Astrocyte of the cerebellum (primary cell): ENCODE measurements at regions not wholly inside any gene's neighbourhood (a gene's known extent, or its start where the extent isn't known, plus 50 kb on each side); places are given as distances from the start of the nearest gene placed in this dataset.

Source experiments
- DNase-seq: peaks from one replicate; pipeline ENCODE4 v3.0.0-alpha.2; 2011; ENCODE audit warnings: low read depth
- H3K4me3 ChIP-seq: 2 replicates; pipeline ENCODE4 v1.5.1; 2011; ENCODE audit warnings: mild to moderate bottlenecking, low read depth, low read length, moderate library complexity
- CTCF ChIP-seq: IDR thresholded peaks from 2 replicates; pipeline ENCODE4 v1.5.1; 2012; ENCODE audit warnings: low read length, low read depth, moderate library complexity, mild to moderate bottlenecking; ENCODE audit errors: missing control alignments
- in situ Hi-C: cut with HindIII; loops from 2 replicates; pipeline ENCODE4 v1.10.0; 2017; ENCODE audit warnings: low sequenced_read_pairs

GRCh38 chr12:125573271-125573670 is 508.0 kb downstream of the AACS start:
- DNase-seq, result no peak
- TF ChIP-seq CTCF, result no peak
- no peak overlapping the region for H3K4me3 ChIP-seq
- in situ Hi-C loops, result no loop called here

GRCh38 chr12:125577334-125577733 is 512.1 kb downstream of the AACS start:
- no peak for DNase-seq
- no peak for TF ChIP-seq CTCF
- H3K4me3 ChIP-seq, result no peak overlapping the region
- in situ Hi-C loops, result no loop called here

- DNase-seq, result no peak
- in situ Hi-C loops, result no loop called here
- no peak for TF ChIP-seq CTCF
- H3K4me3 ChIP-seq, result no peak overlapping the region
These were observed 514.7 kb downstream of the AACS start for GRCh38 chr12:125579916-125580315.

- TF ChIP-seq CTCF, result no peak
- H3K4me3 ChIP-seq, result no peak overlapping the region
- no peak for DNase-seq
- in situ Hi-C loops, result no loop called here
These were observed 517.8 kb downstream of the AACS start for GRCh38 chr12:125583071-125583470.

GRCh38 chr12:125586441-125586840 is 521.2 kb downstream of the AACS start:
- DNase-seq, result no peak
- TF ChIP-seq CTCF, result no peak
- in situ Hi-C loops, result no loop called here
- no peak overlapping the region for H3K4me3 ChIP-seq

- no peak for TF ChIP-seq CTCF
These were observed 528.0 kb downstream of the AACS start for GRCh38 chr12:125593269-125593668.

GRCh38 chr12:125604976-125605375 is 539.7 kb downstream of the AACS start:
- no peak overlapping the region for H3K4me3 ChIP-seq
- TF ChIP-seq CTCF, result no peak
- no peak for DNase-seq
- in situ Hi-C loops, result no loop called here

More at GRCh38 chr12:125593269-125593668, 528.0 kb downstream of the AACS start:
- H3K4me3 ChIP-seq, result no peak overlapping the region
- in situ Hi-C loops, result no loop called here
- no peak for DNase-seq
